Effector CD8-positive, alpha-beta T cell (primary cell): ENCODE measurements at regions not wholly inside any gene's neighbourhood (a gene's known extent, or its start where the extent isn't known, plus 50 kb on each side); places are given as distances from the start of the nearest gene placed in this dataset.
"Not testable (repeated sequence)": the region's sequence is repeated elsewhere in the genome, so short reads cannot be mapped to it uniquely, and the experiment has no call there.

ENCODE experiments used
- DNase-seq: peaks from one replicate; lab custom pipeline; 2025; lab: John Stamatoyannopoulos, UW

DNA sequence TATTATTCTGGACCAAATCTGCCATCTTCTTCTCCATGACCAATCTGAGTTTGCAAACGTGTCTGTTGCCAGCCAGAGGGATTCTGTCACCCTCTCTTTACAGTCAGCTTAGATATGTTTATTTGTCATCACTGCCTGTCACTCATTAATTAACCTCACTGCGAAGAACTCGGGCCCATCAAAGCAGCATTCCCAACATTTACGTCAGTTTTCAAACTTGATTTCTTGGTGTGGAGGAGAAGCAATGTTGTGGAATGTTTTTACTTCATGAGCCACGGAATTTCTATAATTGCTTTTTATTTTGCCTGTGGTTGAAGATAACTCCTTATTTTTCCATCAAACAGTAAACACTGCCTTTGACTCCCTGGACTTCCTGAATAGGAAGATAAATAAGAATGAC lies 91.8 kb upstream of the CNKSR3 start:
- DNase-seq, result no peak

DNA sequence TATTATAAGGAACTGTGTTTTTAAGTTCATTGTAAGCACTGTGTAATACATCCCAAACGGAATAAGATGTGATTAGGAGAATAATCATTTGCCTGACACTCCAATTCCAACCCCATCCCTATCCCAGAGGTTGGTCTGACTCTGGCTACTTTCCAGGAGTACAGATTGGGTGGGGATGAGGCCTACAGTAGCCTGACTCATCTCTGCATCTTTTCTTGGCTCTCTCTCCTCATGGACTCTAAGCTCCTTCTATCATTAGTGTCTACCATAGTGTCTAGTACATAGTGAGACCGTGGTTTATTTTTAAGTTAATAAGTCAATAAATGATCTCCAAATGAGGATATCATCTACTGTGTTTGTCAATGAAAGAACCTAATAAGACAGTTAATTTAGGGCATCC lies 92.2 kb upstream of the CNKSR3 start:
- no peak for DNase-seq

DNA sequence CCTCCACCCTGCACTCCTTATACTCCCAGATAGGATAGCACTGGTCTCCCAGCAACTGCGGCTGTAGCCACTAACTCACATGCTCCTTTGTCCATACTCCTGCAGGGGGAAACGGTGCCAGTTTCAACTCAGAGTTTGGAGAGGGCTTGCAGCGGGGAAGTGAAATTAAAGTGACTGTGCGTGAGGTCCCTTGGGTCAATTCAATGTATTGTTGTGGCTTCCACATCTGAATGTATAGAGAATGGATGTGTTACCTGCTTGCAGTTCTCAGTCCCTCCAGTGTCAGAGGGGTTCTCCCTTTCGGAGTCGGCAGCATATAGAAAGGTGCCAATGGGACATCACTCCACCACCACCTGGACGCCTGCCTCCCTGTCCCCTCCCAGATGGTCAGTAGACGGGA lies 93.6 kb upstream of the CNKSR3 start:
- DNase-seq, result no peak

DNA sequence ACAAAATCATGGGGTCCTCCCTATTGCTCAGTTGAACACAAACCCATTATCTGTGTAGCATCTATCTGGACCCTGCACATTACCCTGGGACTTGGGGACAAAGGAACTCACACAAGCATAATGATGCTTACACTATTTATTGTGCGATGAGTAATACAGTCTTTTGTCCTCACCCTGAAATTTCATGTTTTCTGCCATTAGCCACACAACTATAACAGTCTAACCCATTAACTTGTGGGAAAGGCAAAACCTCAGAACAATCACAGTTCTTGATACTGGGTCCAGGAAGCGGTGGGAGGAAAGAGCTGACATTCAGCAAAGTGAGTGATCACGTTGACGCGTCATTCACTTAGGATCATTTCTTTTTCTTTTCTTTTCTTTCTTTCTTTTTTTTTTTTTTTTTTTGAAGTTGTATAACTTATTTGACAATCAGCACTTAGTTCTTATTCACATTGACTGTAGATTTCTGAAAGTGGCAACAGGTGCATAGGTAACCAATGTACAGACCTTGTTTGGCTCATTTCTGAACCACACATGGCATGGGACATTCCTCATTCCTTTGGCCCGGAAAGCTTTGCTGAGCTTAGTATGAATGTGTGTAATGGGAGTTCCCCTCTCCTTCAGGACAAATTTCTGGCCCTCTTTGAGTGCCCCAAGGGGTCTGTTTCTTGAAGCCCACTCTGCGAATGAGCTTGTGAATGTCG lies 94.8 kb upstream of the CNKSR3 start:
- no peak for DNase-seq

DNA sequence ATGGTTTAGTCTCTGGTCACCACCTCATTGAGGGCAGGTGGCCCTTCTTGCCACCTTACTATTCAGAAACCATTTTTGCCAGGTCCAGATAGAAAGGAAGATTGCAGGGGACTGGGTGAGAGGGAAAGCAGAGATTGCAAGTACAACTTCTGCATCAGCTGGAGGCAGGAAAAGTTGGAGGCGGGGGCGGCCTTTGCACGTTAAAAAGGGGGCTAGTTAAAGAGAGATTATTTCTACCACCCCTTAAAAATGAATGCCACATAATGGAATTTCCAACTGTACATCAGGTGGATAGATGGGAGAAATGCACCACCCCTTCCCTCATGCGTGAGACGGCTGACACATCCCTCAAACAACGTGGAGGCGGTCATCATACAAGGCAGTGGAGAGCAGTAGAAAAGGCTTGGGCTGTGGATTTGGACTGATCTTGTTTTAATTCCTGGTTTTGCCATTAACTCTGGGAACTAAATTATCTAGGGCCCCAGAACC lies 95.4 kb upstream of the CNKSR3 start:
- DNase-seq, result no peak

DNA sequence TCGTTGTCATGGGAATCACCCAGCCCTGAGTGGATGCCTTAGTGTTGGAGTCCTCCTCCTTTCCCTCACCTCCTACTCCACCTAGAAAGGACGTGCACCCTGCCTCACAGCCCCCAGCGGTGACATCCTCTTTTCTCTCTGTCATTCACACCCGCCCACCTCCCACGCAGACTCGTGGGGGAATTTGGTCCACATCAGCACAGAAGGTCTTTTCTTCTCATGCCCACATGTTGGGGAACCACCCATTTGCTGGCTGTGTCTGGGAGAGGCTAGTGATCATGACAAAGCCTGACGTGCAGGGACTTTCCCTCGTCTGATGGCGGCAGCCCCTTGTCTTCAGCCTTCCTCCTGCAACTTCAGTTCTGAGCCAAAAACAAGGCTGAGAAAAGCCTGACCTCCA lies 96.0 kb upstream of the CNKSR3 start:
- no peak for DNase-seq

DNA sequence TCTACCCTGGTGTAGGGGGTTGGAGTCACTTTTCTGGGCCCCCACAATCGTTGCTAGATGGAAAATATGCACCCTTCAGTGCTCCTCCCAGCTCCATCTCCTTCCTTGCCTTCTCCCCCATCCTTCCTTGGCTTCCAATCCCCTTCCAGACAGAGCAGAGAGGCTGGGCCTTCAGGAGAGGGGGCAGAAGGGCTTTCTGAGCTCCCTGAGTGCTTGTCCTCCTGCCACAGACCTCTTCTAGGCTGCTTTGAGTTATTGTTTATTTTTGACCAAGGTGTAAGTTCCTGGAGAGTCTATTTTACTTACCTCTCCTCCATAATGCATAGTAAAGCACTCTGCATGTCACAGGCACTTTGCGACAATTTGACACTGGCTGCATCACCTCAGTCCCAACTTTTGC lies 96.4 kb upstream of the CNKSR3 start:
- DNase-seq, result no peak

DNA sequence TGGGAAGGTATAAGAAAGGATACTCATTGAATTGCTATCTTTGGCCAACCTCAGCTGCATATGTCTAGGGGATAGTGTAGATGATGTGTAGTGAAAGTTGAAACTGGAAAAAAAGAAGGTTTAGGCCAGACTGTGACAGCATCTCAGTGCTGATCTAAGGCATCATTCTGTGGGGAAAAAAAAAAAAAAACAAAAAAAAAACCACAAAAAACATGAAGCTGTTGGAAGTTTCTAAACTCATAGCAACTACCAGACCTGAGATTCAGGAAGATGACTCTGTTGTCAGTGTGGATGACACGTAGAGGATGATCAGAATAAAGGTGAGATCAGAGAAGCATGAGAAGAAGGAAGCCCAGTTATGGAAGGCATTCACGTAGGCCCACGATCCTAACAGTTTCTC lies 100.8 kb upstream of the CNKSR3 start:
- DNase-seq, result no peak

DNA sequence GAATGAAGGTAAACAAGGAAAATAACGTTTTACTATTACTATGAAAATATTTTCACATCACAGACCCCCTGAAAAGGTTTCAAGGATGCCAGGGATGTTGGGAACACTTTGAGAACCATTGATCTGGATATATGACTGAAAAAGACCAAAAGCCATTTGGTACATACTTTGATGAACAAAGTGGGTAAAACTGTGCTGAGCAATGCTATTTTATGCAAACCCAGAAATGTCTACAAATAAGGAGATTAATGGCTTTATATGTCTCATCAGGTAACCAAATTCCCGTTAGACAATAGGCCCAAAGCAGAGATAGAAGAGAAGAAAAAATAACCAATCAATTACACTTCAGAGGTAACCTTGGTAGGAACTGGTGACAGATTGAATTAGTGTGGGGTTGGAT lies 101.4 kb upstream of the CNKSR3 start:
- DNase-seq, result no peak

DNA sequence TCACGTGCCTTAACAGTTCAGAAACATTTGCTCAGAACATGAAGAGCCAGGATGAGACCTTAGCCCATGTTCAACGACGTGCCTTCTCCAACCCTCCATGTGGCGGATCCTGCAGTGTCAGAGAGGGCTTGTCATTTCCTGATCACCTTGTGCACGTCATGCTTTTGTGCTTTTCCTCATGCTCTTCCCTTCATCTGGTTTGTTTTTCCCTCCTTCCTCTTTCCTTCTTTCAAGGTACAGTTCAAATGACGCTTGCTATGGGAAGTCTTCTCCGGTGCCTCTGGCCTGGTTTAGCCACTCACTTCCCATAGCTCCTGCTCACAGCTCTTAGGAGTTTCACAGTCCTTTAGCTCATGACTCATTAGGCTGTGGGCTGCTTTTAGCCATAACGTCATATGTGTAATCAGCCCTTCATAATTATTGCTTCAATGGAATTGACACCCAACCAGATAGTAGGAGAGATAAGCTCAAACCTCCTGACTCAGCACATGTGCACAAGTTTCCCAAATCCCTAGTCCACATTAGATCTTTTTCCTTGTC lies 102.7 kb upstream of the CNKSR3 start:
- no peak for DNase-seq

DNA sequence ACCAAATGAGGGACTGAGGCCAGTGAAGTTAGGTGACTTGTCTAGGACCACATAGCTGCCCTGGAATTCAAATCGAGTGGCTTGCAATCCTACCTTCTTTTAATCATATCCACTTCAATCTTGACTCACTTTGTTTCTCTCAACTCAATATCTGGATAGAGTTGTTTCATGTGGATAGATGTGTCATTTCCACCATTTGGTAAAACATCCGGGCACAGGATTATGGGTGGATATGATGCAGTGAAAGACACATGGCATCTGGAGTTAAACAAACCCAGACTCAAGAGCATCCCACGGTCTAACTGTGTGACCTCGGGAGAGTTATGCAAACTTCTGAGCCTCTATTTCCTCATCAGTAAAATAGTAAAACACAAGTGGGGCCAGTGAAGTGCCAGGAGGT lies 103.6 kb upstream of the CNKSR3 start:
- no peak for DNase-seq

DNA sequence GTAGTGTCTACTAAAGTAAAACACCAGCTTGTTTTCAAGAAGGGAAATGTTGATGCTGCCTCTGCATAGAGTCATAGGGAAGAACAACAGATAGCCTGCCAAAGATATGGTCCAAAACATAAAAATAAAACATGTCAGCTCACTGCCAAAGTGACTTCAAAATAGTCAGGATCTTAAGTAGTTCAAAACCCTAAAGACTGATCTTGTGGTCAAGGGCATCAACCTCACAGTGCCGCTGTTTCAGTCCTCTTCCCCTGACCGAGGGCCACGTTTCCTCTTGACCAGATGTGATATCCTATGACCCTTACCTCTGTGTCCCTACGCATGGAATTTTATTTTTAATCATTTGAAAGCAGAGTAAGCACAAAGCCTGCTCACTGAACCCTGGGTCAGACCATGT lies 104.2 kb upstream of the CNKSR3 start:
- DNase-seq, result no peak

DNA sequence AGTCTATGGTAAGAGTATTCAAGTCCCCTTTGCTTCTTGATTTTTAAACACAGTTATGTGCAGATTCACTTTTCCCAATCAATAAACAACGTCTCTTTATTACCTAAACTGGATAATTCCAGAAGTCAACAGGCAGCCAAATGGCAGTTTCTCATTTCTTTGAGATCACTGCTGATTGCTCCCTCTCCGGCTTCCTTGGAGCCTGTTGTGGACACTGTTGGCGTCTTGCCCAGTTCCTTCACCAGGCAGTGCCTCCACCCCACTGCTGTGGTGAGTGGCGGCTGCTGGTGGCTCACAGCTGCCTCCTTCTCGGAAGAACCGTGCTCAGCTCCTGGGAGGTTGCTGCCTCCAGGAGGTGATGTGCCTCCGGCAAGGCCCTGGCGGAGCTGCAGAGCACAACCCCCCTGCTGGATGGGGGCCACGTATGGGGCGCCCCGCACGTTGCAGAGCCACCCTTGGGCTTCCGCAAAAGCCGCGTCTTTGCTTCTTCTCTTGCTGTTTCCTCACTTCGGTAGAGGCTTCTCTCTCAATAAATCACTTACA lies 105.1 kb upstream of the CNKSR3 start:
- DNase-seq, result no peak

DNA sequence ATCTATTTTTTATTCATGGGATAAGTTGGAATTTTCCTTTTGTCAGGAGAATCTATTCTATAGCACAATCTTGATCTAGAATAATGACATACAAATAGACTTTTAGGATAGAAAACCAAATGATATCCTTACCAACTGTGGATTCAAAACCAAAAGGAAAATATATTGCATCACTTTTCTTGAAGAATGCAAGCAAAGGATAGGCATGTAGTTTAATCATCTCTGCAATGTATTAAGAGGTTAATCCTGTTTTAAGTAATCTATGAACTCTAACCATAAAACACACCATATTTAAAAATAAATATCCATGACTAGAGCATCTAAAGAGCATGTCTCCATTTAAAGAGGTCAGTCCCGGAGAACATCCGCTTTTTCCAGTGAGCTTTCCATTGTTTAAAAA lies 106.7 kb upstream of the CNKSR3 start:
- no peak for DNase-seq

DNA sequence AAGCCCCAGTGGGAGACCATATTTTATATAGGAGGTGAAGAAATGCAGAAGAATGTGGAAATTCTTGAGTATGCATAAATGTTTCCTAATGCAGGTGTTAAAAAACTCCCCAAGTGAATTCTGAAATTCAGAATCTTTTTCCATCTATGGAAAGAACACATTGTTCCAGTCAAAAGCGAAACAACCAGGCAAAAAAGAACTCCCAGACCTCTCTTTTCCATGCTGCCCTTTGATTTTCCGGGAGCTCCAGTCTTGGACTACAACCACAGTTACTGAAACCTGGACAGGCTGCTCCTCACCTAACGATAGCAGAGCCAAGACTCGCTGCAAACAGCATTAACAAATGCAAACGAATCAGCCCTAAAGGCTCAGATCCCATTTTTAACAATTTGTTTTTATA lies 108.7 kb upstream of the CNKSR3 start:
- DNase-seq, result no peak

DNA sequence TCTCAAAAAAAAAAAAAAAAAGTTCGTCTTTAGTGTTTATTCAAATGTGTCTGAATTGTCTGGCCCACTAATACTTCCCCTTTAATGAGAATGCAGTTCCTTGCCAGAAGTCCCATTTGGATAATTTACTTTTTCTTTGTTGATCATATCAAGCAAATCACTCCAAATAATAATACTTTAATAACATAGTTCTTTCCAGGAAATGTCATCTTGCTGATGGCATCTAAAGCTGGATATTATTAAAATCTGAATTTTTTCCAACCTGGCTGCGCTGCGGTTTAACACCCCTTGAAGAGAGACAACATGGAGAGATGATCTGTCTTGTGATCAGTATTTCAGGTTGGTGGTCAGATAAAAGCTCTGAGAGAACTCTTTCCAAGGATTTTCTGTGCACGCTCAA lies 111.2 kb upstream of the CNKSR3 start:
- no peak for DNase-seq

DNA sequence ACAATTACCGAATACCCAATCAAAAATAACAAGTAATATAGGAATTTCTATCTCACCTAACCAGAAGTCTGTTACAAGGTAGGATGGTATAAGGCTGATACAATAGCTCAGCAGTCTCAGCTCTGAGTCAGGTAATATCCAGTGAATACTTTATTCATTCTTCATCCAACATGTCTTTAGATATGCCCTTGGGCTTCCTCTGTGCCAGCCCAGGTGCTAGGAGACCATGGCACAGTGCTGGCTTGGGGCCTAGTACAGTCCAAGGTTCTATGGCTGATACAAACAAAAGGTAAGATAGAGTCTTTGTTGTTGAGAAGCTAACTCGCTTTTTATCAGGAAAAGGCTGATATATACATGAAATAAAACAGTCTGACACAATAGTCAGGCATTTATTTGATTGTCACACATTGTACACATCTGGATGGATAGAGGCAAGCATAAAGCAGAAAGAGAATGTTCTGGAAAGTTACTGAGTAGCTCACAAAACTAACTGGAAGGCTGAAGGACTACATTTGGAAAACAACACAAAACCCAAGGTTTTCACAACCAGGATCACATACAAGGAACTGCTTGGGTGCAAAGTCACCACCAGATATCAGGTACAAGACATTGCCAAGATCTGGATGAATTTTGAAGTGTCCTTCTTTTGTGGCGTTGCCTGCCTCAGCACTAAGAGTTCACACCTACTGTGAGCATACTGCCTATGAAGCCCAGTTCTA lies 110.4 kb upstream of the SCAF8 start:
- DNase-seq, result no peak

DNA sequence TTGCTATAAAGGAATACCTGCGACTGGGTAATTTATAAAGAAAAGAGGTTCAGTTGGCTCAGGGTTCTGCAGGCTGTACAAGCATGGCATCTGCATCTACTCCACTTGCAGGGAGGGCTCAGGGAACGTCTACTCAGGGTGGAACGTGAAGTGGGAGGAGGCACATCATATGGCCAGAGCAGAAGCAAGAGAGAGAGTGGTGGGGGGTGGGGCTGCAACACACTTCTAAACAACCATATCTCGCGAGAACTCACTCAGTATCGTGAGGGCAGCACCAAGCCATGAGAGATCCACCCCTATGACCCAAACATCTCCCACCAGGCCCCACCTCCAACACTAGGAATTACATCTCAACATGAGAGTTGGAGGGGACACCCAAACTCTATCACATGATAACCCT lies 109.8 kb upstream of the SCAF8 start:
- DNase-seq, result no peak

DNA sequence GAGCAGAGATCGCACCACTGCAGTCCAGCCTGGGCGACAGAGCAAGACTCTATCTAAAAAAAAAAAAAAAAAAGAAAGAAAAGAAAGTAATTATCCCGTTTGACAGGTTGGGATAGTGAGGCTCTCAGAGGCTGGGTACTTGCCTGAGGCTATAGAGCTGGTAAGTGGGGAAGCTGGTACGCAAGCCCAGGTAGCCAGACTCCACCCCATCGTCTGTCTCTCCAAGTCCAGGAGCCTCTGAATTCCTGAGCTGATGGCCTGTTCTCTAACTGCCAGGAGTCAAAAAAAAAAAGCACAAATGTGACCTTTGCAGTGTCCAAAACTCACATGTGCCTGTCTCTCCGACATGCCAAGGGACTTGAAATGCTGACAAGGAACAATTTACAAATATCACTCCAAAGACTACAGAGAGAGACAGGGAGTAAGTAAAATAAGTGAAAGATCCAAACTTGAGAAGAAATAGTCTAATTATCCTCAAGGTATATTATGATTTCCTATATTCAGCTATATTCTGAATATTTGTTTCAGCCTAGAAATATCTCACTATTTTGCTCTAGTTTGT lies 109.1 kb upstream of the SCAF8 start:
- no peak for DNase-seq

DNA sequence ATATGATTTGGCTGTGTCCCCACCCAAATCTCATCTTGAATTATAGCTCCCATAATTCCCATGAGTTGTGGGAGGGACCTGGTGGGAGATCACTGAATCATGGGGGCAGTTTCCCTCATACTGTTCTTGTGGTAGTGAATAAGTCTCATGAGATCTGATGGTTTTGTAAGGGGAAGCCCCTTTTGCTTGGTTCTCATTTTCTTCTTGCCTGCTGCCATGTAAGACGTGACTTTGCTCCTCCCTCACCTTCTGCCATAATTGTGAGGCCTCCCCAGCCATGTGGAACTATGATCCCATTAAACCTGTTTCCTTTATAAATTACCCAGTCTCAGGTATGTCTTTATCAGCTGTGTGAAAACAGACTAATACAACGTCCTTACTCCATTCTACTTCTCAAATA lies 108.5 kb upstream of the SCAF8 start:
- not testable (repeated sequence) for DNase-seq

DNA sequence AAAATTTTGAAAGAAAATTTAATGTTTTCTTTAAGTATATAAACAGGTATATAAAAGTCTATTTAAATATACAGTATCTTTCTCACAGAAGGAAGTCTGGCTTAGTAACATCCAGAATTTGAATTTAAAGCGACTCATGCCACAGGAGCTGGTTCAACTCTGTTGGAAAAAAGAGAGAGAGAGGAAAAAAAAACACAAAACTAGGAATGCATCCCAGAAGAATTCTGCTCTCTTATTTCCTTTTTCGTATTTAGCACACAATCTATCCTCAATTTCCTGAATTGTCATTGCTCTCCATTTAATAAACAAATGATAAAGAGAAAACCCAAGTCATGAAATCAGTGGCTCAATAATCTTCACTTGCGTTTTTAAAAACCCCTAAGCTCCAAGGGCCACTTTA lies 107.5 kb upstream of the SCAF8 start:
- DNase-seq, result no peak

DNA sequence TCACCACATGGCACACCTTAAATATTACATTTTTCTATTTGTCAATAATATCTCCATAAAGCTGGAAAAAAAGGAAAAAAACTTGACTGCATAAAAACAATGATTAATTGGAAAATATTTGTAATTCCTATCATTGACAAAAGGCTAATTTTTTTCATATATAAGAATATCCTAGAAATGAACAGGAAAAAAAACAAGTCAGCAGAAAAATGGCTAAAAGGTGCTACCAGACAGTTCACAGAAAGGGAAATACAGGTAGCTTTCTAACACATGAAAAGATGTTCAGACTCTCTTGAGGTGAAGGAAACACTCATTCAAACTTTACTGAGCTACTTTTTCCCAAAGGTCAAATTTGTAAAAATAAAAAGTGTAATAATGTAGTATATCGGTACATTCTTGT lies 104.1 kb upstream of the SCAF8 start:
- DNase-seq, result no peak

DNA sequence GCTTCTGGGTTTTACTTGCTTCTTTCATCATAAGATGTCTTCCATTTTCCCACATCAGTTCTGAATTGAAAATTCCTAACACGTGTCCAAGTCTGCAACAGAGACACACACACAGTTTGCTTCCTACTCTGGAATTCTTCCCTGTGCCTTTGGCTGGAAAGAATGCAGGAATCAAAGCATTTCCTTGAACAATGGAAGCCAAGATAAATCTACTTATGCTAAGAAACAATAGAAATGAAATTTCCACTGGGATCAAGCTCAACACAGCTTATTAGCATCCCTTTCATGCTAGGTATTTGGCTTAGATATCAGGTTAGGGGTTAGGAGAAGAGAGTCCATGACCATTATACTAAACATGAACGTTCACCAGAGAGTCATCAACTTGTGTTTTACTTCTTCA lies 101.1 kb upstream of the SCAF8 start:
- no peak for DNase-seq
